ENCODE measurements at regions not wholly inside any gene's neighbourhood (a gene's known extent, or its start where the extent isn't known, plus 50 kb on each side); places are given as distances from the start of the nearest gene placed in this dataset.

DNA sequence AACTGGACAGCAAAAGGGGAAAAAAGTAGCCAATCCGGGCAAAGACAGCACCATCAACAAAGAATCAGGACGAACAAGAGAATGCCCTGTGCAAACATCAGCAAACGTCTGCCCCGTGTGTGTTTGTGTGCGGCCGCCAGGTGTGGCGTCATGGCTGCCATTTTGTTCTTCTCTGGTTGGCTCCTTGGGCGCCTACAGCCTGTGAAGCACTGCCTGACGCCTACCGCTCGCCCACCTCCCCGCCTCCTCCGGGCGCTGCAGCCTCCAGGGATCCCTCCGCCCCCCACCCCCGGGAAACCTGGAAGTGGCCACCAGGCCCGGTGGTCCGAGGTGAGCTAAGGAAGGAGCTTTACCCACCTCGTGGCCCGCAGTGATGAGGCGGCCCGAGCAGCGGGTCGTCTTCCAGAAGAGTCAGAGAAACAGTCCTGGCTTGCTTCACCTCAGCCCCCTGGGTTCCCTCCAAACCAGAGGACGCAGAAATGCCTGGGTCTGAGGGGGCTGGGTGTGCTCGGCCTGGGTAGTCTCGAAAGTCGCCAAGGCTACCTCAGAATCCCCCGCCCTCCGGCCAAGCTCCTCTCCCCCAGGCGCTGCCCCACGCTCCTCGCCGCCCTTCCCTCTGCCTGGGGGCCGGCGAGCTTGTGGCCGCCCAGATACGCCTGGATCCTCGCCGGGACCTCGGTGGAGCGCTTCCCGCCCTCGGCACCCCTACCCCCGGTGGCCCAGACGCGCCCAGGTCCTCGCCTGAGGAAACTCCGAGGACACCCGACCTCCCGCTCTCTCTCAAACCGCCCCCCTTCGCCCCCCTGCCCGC lies 61.8 kb upstream of the IL6 start:
- peaks cover 89% of the 10 kb centered on the region for H3K4me1 Mint-ChIP-seq
- no peak for ATAC-seq (ENCODE audit: low read depth)
- no peaks in the 10 kb centered on the region for H3K9me3 Mint-ChIP-seq
- peaks cover 31% of the 10 kb centered on the region for H3K36me3 Mint-ChIP-seq (ENCODE audit: low read depth)
- ChIA-PET CTCF (no interaction called here), POLR2A (interaction anchor here (0.6 to 0.8 kb wide), 2 partner anchors 14 to 125 kb away, joined by 3 read pairs; no protein-coding TSS in a partner anchor)
- TF ChIP-seq, protein P1, sequence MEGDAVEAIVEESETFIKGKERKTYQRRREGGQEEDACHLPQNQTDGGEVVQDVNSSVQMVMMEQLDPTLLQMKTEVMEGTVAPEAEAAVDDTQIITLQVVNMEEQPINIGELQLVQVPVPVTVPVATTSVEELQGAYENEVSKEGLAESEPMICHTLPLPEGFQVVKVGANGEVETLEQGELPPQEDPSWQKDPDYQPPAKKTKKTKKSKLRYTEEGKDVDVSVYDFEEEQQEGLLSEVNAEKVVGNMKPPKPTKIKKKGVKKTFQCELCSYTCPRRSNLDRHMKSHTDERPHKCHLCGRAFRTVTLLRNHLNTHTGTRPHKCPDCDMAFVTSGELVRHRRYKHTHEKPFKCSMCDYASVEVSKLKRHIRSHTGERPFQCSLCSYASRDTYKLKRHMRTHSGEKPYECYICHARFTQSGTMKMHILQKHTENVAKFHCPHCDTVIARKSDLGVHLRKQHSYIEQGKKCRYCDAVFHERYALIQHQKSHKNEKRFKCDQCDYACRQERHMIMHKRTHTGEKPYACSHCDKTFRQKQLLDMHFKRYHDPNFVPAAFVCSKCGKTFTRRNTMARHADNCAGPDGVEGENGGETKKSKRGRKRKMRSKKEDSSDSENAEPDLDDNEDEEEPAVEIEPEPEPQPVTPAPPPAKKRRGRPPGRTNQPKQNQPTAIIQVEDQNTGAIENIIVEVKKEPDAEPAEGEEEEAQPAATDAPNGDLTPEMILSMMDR (IDR thresholded peaks at IDR 0.05), result no peak
- intact Hi-C loops (cut with micrococcal nuclease), result loop anchor here (5.0 to 10.0 kb wide), 2 partner anchors 190 to 347 kb away; partner anchors contain the start of gene HYCC1
- DNase-seq, result no peak
- H3K27me3 Mint-ChIP-seq, result no peaks in the 10 kb centered on the region
- H3K4me3 Mint-ChIP-seq, result no peak overlapping the region
- peak overlapping the region; percentile 70 for H3K27ac Mint-ChIP-seq

DNA sequence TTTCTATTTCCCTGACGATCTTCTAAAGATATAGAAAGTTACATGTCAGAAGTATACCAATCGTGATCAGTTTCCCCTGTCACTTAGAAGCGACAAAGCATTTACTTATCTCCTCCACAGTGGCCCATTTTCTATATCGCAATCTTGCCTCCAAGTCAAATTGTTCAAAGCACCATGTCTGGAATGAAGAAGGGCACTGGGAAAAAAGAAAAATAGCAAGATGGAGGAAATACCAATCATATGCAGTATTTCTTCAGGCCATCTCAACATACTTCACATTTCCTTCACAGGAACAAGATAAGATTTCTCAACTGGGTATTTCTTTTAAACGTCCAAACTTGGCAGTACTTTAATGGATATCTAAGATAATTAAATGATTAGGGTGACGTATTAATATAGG lies 63.3 kb upstream of the IL6 start:
- peaks cover 39% of the 10 kb centered on the region for H3K36me3 Mint-ChIP-seq (ENCODE audit: low read depth)
- no peak for DNase-seq
- intact Hi-C loops (cut with micrococcal nuclease), result loop anchor here (5.0 to 10.0 kb wide), 2 partner anchors 191 to 349 kb away; partner anchors contain the start of gene HYCC1
- TF ChIP-seq, protein P1 (IDR thresholded peaks at IDR 0.05), result no peak
- peak overlapping the region; percentile 80 for H3K4me3 Mint-ChIP-seq
- H3K4me1 Mint-ChIP-seq, result peaks cover 90% of the 10 kb centered on the region
- CTCF ChIA-PET, result interaction anchor here (1.0 to 5.7 kb wide), 6 partner anchors 14 to 102 kb away, joined by 3 to 110 read pairs (median 8); partner anchors contain the start of gene IL6
- H3K27ac Mint-ChIP-seq, result peak overlapping the region; percentile 95
- H3K9me3 Mint-ChIP-seq, result no peaks in the 10 kb centered on the region
- ATAC-seq (ENCODE audit: low read depth), result no peak
- no peaks in the 10 kb centered on the region for H3K27me3 Mint-ChIP-seq
- POLR2A ChIA-PET, result interaction anchor here (1.4 to 8.9 kb wide), 9 partner anchors 8 to 101 kb away, joined by 4 to 215 read pairs (median 65); partner anchors contain the start of gene IL6

DNA sequence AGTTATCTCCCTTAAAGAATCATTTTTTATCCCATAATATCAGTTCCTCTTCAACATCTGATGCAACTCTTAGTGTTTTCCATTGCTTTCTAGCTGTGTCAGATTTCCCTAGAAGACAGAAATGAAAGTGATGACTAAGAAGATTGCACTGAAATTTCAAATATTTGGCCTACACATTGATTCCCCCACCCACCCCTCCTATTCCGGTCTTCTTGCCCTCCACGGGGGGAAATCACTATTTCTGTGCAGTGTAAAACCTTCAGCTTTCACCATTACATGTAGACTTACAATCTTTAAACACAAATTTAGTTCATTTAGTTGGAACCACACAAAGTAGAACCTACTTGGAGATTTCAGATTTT lies 63.7 kb upstream of the IL6 start:
- ChIA-PET POLR2A (interaction anchor here (1.4 to 8.9 kb wide), 12 partner anchors 9 to 101 kb away, joined by 4 to 215 read pairs (median 28); partner anchors contain the start of gene IL6), CTCF (interaction anchor here (1.0 to 5.7 kb wide), 13 partner anchors 10 to 119 kb away, joined by 3 to 110 read pairs (median 4); partner anchors contain the start of gene IL6)
- no peak for ATAC-seq (ENCODE audit: low read depth)
- H3K4me3 Mint-ChIP-seq, result peak overlapping the region; percentile 80
- H3K36me3 Mint-ChIP-seq (ENCODE audit: low read depth), result peaks cover 39% of the 10 kb centered on the region
- peak overlapping the region; percentile 95 for H3K27ac Mint-ChIP-seq
- no peaks in the 10 kb centered on the region for H3K9me3 Mint-ChIP-seq
- intact Hi-C loops (cut with micrococcal nuclease), result loop anchor here (5.0 to 10.0 kb wide), 2 partner anchors 191 to 349 kb away; partner anchors contain the start of gene HYCC1
- TF ChIP-seq, protein P1 (IDR thresholded peaks at IDR 0.05), result no peak
- no peak for DNase-seq
- H3K4me1 Mint-ChIP-seq, result peaks cover 90% of the 10 kb centered on the region
- H3K27me3 Mint-ChIP-seq, result no peaks in the 10 kb centered on the region

DNA sequence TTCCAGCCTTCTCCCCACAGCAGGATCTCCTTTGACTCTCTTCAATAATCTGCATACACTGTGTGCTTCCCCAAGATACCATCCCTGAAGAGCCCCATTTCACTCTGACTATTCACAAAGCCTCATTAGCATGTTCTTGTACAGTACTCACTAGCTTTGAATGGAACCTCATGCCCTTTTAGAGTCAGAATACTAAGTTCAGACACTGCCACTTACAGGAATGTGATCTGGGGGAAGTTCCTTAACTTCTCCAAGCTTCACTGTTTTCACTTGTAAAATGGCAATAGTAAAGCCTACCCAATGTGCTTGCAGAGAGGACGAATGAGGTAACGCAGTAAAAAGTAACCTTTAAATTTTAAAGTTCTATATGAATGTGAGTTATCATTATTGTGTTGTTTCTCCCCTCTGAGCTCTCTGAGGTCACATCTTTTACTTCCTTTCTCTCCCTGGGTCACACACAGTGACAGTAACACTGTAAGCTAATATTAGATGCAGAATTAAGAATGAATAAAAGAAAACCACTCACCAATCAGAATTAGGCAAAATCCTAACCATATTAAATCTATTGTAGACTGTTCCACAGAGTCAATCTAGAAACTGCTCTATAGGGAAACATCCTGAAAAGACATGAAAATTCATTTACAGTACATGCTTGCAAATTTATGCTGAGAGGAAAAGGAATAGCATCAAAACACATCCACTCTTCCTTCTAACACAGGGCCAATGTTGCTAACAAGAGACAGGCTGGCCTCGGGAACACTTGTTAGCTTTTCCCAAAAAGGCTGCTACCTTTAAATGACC lies 64.2 kb upstream of the IL6 start:
- Mint-ChIP-seq H3K4me1 (peaks cover 90% of the 10 kb centered on the region), H3K4me3 (peak overlapping the region; percentile 80), H3K36me3 (ENCODE audit: low read depth) (peaks cover 41% of the 10 kb centered on the region), H3K9me3 (no peaks in the 10 kb centered on the region), H3K27me3 (no peaks in the 10 kb centered on the region), H3K27ac (peak overlapping the region; percentile 95)
- DNase-seq (no peak), ATAC-seq (ENCODE audit: low read depth) (peak; percentile 70)
- ChIA-PET POLR2A (interaction anchor here (0.6 to 8.9 kb wide), 15 partner anchors 9 to 191 kb away, joined by 3 to 215 read pairs (median 11); partner anchors contain the start of gene IL6), CTCF (interaction anchor here (0.9 to 5.7 kb wide), 16 partner anchors 10 to 120 kb away, joined by 3 to 110 read pairs (median 4); partner anchors contain the start of gene IL6)
- intact Hi-C loops (cut with micrococcal nuclease), result loop anchor here (1.0 to 10.0 kb wide), 11 partner anchors 10 to 350 kb away; partner anchors contain the start of gene HYCC1
- TF ChIP-seq, protein P1 (IDR thresholded peaks at IDR 0.05), result no peak

Measured in activated B cell treated with CpG ODN at 0.5 μM for 24 hours (primary cell).